ENCODE measurements at regions not wholly inside any gene's neighbourhood (a gene's known extent, or its start where the extent isn't known, plus 50 kb on each side); places are given as distances from the start of the nearest gene placed in this dataset.

GRCh38 chrX:98646351-98646750, 1762.6 kb downstream of the RPA4 start:
- no peak for DNase-seq

GRCh38 chrX:98654565-98654964, 1755.5 kb downstream of the PCDH19 start:
- no peak for DNase-seq

Measured in NCI-H2029 (cell line).